Fibroblast of the aortic adventitia (primary cell): ENCODE measurements at regions not wholly inside any gene's neighbourhood (a gene's known extent, or its start where the extent isn't known, plus 50 kb on each side); places are given as distances from the start of the nearest gene placed in this dataset.

Source experiments
- DNase-seq: peaks from one replicate; pipeline ENCODE4 v3.0.0-alpha.2; 2010; ENCODE audit warnings: low read depth
- H3K4me3 ChIP-seq: 2 replicates; pipeline ENCODE4 v1.5.1; 2011; ENCODE audit warnings: low read depth, mild to moderate bottlenecking, control low read depth, low read length, moderate library complexity
- TF ChIP-seq, protein P1 (sequence below): IDR thresholded peaks from 2 replicates; pipeline ENCODE4 v1.5.1; 2011; ENCODE audit warnings: mild to moderate bottlenecking, low read length, control low read depth, inconsistent platforms; ENCODE audit not compliant: insufficient read depth

DNA sequence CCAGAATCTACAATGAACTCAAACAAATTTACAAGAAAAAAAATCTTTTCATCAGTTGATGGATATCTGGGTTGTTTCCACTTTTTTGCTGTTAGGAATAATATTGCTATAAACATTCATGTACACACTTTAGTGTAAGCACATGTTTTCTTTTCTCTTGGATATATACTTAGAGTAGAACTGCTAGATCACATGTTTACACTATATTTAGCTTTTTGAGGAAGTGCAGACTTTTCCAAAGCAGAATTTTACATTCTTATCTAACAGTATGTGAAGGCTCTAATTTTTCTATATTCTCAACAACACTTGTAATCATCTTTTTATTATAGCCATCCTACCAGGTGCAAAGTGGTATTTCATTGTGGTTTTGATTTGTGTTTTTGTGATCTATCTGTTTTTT lies 103.6 kb upstream of the RMP24 start:
- DNase-seq, result no peak
- TF ChIP-seq, protein P1, sequence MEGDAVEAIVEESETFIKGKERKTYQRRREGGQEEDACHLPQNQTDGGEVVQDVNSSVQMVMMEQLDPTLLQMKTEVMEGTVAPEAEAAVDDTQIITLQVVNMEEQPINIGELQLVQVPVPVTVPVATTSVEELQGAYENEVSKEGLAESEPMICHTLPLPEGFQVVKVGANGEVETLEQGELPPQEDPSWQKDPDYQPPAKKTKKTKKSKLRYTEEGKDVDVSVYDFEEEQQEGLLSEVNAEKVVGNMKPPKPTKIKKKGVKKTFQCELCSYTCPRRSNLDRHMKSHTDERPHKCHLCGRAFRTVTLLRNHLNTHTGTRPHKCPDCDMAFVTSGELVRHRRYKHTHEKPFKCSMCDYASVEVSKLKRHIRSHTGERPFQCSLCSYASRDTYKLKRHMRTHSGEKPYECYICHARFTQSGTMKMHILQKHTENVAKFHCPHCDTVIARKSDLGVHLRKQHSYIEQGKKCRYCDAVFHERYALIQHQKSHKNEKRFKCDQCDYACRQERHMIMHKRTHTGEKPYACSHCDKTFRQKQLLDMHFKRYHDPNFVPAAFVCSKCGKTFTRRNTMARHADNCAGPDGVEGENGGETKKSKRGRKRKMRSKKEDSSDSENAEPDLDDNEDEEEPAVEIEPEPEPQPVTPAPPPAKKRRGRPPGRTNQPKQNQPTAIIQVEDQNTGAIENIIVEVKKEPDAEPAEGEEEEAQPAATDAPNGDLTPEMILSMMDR, result no peak

DNA sequence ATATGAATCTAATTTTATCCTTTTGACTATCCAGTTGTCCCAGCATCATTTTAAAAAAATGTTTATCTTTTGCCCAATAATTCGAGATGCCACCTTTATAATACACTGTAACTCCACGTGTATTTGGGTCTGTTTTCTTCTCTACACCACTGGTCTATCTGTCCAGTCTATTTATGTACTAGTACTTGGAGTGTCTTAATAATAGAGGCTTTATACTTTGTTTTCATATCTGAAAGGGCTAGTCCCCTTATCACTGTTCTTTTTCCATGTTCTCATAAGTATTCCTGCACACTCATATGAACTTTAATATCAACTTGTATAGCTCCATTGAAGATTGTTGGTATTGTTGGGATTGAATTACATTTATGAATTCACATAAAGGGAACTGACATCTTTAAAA lies 101.1 kb upstream of the RMP24 start:
- TF ChIP-seq, protein P1, result no peak
- H3K4me3 ChIP-seq, result no peak overlapping the region
- DNase-seq, result no peak

More for the DNA sequence above, 103.6 kb upstream of the RMP24 start:
- no peak overlapping the region for H3K4me3 ChIP-seq

DNA sequence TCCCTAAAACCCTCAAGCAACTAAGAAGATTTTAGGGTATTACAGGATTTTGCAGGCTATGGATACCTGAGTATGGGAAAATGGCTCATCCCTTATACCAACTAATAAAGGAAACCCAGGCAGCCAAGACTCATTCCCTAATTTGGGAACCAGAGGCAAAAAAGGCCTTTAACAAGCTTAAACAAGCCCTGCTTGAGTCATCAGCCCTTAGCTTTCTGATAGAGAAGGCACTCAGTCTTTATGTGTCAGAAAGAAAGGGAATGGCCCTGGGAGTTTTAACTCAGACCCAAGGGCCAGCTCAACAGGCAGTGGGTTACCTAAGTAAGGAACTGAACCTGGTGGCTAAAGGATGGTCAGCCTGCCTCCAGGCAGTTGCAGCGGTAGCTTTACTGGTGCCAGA lies 96.9 kb upstream of the RMP24 start:
- no peak for DNase-seq
- TF ChIP-seq, protein P1, result no peak
- H3K4me3 ChIP-seq, result no peak overlapping the region

DNA sequence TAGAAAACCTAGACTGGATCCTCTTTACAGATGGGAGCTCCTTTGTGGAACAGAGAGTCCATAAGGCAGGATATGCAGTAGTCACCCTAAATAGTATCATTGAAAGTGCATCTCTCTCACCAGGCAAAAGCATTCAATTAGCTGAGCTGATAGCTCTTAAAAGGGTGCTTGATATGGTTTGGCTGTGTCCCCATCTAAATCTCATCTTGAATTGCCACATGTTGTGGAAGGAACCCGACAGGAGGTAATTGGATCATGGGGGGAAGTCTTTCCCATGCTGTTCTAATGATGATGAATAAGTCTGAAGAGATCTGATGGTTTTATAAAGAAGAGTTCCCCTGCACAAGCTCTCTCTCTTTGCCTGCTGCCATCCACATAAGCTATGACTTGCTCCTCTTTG lies 96.2 kb upstream of the RMP24 start:
- no peak for DNase-seq
- H3K4me3 ChIP-seq, result no peak overlapping the region
- TF ChIP-seq, protein P1, result no peak

DNA sequence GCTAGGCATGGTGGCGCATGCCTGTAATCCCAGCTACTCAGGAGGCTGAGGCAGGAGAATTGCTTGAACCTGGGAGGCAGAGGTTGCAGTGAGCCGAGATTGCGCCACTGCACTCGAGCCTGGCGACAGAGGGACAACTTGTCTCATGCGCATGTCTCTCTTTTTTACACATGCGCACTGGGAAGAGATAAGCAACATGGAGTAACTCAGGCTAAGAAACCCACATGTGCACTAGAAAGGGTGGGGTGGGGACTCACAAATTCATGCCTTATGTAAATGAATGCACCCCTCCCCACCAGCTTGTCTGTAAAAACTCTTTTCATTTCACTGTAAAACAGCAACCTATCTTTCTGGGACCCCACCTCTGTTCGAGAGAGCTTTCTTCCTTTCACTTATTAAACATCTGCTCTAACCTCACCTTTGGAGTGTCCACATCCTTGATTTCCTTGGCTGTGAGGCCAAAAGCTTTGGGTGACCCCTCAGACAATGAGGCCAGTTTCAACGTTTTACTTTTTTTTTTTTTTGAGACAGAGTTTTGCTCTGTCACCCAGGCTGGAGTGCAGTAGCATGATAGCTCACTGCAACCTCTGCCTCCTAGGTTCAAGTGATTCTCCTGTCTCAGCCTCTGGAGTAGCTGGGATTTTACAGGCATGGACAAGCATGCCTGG lies 91.6 kb upstream of the RMP24 start:
- DNase-seq, result no peak
- H3K4me3 ChIP-seq, result no peak overlapping the region
- TF ChIP-seq, protein P1, result no peak

DNA sequence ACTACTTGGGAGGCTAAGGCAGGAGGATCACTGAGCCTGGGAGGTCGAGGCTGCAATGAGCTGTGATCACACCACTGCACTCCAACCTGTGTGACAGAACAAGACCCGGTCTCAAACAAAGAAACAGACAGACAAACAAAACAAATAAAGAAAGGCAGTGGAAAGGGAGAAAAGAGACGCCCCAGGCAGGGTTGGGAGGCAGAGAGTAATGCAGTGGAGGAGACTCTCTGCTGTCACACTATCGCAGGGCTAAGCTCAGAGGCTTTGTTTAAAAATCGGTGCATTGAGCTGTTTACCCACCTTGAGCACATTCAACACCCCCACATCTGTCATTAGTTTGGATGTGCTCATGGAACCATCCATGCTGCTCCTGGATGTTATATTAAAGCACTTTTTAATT lies 84.2 kb upstream of the RMP24 start:
- TF ChIP-seq, protein P1, result no peak
- no peak for DNase-seq
- H3K4me3 ChIP-seq, result no peak overlapping the region

DNA sequence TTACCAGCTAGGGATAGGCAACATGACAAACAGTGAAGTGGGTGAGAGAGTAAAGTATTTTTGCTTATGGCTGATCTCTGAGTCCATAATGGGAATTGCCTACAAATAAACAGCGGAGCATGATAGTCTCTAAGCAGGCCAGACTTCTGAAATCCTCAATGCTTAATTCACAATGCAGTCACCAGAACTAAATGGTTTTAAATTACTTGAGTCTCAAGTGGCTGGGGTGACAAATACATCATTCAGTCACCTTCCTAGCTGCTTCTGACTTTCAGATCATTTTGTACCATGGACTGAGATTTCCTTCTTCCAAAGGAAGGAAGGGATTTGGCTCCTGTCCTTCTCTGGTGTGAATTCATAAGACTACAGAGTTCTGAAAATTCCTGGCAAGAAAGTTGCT lies 82.8 kb upstream of the RMP24 start:
- TF ChIP-seq, protein P1, result no peak
- no peak for DNase-seq
- H3K4me3 ChIP-seq, result no peak overlapping the region
